ENCODE measurements at regions not wholly inside any gene's neighbourhood (a gene's known extent, or its start where the extent isn't known, plus 50 kb on each side); places are given as distances from the start of the nearest gene placed in this dataset.

DNA sequence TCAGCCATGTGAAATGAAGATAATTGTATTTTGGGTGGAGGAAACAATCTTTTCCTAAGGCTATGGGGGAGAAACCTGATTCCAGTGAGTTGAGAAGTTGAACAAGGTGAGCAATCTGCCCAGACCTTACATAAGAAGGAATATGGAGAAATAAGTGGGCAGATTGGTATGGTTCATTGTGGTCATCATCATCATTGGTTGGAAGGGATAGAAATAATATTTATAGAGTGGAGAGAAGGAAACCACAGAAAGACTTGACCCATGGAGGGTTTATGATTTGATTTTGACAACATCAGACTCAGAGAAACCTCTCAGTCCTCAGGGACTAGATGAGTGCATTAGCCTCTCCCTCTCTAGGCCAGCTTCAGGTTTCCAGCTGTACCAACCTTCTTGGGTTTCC lies 177.9 kb upstream of the NEIL3 start:
- Histone ChIP-seq H2AFZ (ENCODE audit: insufficient read depth, low read depth, low read length, poor library complexity, severe bottlenecking) (no peak overlapping the region), H3K36me3 (replicated peaks in 1 of 2; ENCODE audit: control insufficient read depth in 1 of 2, insufficient read depth in 2 of 2, low read length in 2 of 2) (no peaks in the 10 kb centered on the region), H3K4me3 (replicated peaks in 1 of 3; ENCODE audit: low read depth in 2 of 3, low read length in 3 of 3) (no peak overlapping the region), H3K9ac (ENCODE audit: insufficient read depth, low read length, poor library complexity, severe bottlenecking) (no peak overlapping the region), H3K4me1 (ENCODE audit: control insufficient read depth in 1 of 2, insufficient read depth in 2 of 2, low read length in 2 of 2) (no peaks in the 10 kb centered on the region), H3K27ac (ENCODE audit: low read depth in 1 of 2, low read length in 2 of 2) (no peak overlapping the region), H3K79me2 (ENCODE audit: insufficient read depth, low read length) (no peaks in the 10 kb centered on the region), H3K4me2 (replicated peaks; ENCODE audit: extremely low read depth, low read length, poor library complexity, severe bottlenecking) (no peak overlapping the region), H3K9me3 (replicated peaks in 1 of 2; ENCODE audit: control insufficient read depth in 1 of 2, insufficient read depth in 1 of 2, low read length in 2 of 2) (peaks cover 13 to 19% of the 10 kb centered on the region in 2 donors), H3K27me3 (ENCODE audit: control insufficient read depth in 2 of 2, insufficient read depth in 2 of 2, low read length in 2 of 2) (no peaks in the 10 kb centered on the region), H4K20me1 (ENCODE audit: insufficient read depth, low read length) (no peaks in the 10 kb centered on the region)
- intact Hi-C loops (cut with micrococcal nuclease), result no loop called here
- Mint-ChIP-seq H3K27me3 (ENCODE audit: low read depth in 3 of 3) (peaks cover 0 to 2% (median 0%) of the 10 kb centered on the region in 3 donors), H3K4me3 (no peak overlapping the region), H3K4me1 (no peaks in the 10 kb centered on the region), H3K36me3 (no peaks in the 10 kb centered on the region), H3K27ac (no peak overlapping the region), H3K9me3 (peaks cover 7 to 22% (median 11%) of the 10 kb centered on the region in 7 donors)
- DNase-seq, result no peak
- TF ChIP-seq, protein P1, sequence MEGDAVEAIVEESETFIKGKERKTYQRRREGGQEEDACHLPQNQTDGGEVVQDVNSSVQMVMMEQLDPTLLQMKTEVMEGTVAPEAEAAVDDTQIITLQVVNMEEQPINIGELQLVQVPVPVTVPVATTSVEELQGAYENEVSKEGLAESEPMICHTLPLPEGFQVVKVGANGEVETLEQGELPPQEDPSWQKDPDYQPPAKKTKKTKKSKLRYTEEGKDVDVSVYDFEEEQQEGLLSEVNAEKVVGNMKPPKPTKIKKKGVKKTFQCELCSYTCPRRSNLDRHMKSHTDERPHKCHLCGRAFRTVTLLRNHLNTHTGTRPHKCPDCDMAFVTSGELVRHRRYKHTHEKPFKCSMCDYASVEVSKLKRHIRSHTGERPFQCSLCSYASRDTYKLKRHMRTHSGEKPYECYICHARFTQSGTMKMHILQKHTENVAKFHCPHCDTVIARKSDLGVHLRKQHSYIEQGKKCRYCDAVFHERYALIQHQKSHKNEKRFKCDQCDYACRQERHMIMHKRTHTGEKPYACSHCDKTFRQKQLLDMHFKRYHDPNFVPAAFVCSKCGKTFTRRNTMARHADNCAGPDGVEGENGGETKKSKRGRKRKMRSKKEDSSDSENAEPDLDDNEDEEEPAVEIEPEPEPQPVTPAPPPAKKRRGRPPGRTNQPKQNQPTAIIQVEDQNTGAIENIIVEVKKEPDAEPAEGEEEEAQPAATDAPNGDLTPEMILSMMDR (IDR thresholded peaks at IDR 0.05), result no peak

DNA sequence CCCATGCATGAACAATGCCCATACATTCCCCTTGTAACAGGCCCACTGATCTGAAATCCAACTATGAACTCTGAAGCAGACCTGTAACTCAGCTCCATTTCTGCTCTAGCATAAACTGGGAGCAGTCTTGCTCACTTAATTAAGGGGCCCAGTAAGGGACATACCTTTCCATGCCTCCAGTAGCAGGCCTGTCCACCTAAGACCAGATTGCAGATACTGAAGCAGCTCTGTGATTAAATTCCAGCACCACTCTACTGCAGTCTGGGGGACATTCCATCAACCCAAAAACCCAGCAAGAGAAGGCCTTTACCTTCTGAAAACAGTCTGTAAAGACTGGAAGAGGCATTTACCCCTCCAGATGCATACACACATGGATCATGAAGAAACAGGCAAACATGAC lies 162.0 kb upstream of the NEIL3 start:
- peaks cover 0 to 8% (median 0%) of the 10 kb centered on the region in 7 donors for H3K9me3 Mint-ChIP-seq
- no peaks in the 10 kb centered on the region for H3K4me1 Mint-ChIP-seq
- H4K20me1 ChIP-seq (ENCODE audit: insufficient read depth, low read length), result no peaks in the 10 kb centered on the region
- no peak overlapping the region for H2AFZ ChIP-seq (ENCODE audit: insufficient read depth, low read depth, low read length, poor library complexity, severe bottlenecking)
- no peak overlapping the region for H3K27ac Mint-ChIP-seq
- no peaks in the 10 kb centered on the region for H3K79me2 ChIP-seq (ENCODE audit: insufficient read depth, low read length)
- no peak overlapping the region for H3K4me3 ChIP-seq (replicated peaks in 1 of 3; ENCODE audit: low read depth in 2 of 3, low read length in 3 of 3)
- peaks cover 0 to 4% of the 10 kb centered on the region in 2 donors for H3K9me3 ChIP-seq (replicated peaks in 1 of 2; ENCODE audit: control insufficient read depth in 1 of 2, insufficient read depth in 1 of 2, low read length in 2 of 2)
- TF ChIP-seq, protein P1 (IDR thresholded peaks at IDR 0.05), result no peak
- H3K4me1 ChIP-seq (ENCODE audit: control insufficient read depth in 1 of 2, insufficient read depth in 2 of 2, low read length in 2 of 2), result no peaks in the 10 kb centered on the region
- peaks cover 0 to 2% (median 1%) of the 10 kb centered on the region in 3 donors for H3K27me3 Mint-ChIP-seq (ENCODE audit: low read depth in 3 of 3)
- no peak overlapping the region for H3K4me3 Mint-ChIP-seq
- intact Hi-C loops (cut with micrococcal nuclease), result no loop called here
- no peaks in the 10 kb centered on the region for H3K27me3 ChIP-seq (ENCODE audit: control insufficient read depth in 2 of 2, insufficient read depth in 2 of 2, low read length in 2 of 2)
- no peak overlapping the region for H3K4me2 ChIP-seq (replicated peaks; ENCODE audit: extremely low read depth, low read length, poor library complexity, severe bottlenecking)
- no peak for DNase-seq
- no peaks in the 10 kb centered on the region for H3K36me3 ChIP-seq (replicated peaks in 1 of 2; ENCODE audit: control insufficient read depth in 1 of 2, insufficient read depth in 2 of 2, low read length in 2 of 2)
- H3K36me3 Mint-ChIP-seq, result no peaks in the 10 kb centered on the region
- H3K27ac ChIP-seq (ENCODE audit: low read depth in 1 of 2, low read length in 2 of 2), result no peak overlapping the region
- no peak overlapping the region for H3K9ac ChIP-seq (ENCODE audit: insufficient read depth, low read length, poor library complexity, severe bottlenecking)

Data from CD14-positive monocyte (primary cell).